22Rv1 (cell line): ENCODE measurements at regions not wholly inside any gene's neighbourhood (a gene's known extent, or its start where the extent isn't known, plus 50 kb on each side); places are given as distances from the start of the nearest gene placed in this dataset.
"Not testable (repeated sequence)": the region's sequence is repeated elsewhere in the genome, so short reads cannot be mapped to it uniquely, and the experiment has no call there.

Experiments used
- H3K27ac ChIP-seq: fragments of 450-650 bp; 2 replicates; pipeline ENCODE4 v1.5.1; 2017
- CTCF ChIP-seq: fragments of 450-650 bp; IDR thresholded peaks from 2 replicates; pipeline ENCODE4 v1.5.1; 2017; ENCODE audit warnings: mild to moderate bottlenecking
- ZFX ChIP-seq: fragments of 450-650 bp; IDR thresholded peaks from 2 replicates; pipeline ENCODE4 v1.6.1; 2017; ENCODE audit warnings: antibody characterized with exemption, borderline replicate concordance

DNA sequence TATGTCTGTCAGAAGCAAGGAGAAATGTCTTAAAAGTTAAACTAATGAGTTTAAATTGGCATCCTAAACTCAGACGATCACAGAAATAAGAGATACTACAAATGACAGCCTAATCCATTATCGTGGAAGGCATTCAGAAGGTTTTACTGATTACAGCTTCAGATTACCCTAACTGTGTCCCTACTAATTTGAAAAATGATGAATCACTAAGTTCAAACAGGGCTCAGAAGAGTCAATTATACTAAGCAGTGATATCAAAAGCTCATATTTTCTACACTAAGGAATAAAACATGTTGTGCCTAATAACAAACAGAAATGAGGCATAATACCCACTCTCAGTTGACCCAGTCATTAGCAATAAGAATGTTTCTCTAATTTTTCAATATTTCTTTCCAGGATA is 152.0 kb upstream of the NRBF2 start:
- TF ChIP-seq CTCF: no peak
- TF ChIP-seq ZFX: no peak
- H3K27ac ChIP-seq: no peak overlapping the region

DNA sequence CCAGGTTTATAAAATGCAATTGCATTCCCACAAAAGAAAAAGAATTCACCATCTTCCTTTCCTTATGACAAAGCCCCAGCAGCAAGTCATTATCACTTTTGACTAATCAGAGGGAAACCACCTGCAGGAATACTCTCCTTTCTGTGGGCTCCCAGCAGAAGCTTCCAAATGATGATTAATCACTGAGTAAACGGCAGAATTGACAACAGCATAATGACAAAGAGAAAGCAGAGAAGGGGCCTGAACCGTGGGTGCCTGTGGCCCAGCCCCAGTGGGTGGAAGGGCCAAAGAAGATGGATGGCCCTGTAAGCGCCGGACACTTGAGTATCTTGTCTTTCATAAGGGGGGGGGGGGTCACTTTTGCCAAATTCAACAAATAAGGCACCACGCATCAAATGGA is 152.4 kb upstream of the NRBF2 start:
- no peak for TF ChIP-seq CTCF
- TF ChIP-seq ZFX: no peak
- H3K27ac ChIP-seq: no peak overlapping the region

- no peak for TF ChIP-seq CTCF
- no peak for TF ChIP-seq ZFX
- H3K27ac ChIP-seq: no peak overlapping the region
These were observed 153.2 kb upstream of the NRBF2 start for GRCh38 chr10:62979921-62980320.

DNA sequence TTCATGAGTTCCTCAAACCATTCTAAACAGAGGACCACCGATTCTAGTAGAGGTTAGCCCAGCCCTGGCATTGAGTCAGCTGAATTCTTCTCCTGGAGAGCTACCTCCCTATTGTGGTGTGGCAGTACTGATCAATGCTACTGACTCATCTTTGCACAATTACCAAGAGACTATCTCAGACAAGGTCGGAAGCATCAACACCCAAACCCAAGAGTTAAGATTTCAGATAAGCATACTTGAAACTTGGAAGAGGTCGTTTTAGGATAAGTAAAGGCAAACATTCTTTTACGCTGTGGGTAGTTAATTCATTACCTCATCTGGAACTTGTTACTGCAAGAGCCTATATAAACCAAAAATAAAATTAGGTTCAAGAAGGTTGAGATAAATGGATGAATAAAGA is 154.6 kb upstream of the NRBF2 start:
- no peak for TF ChIP-seq CTCF
- TF ChIP-seq ZFX: no peak
- no peak overlapping the region for H3K27ac ChIP-seq

GRCh38 chr10:62974795-62975194 is 158.3 kb upstream of the NRBF2 start:
- H3K27ac ChIP-seq: not testable (repeated sequence)

- no peak overlapping the region for H3K27ac ChIP-seq
- no peak for TF ChIP-seq ZFX
- TF ChIP-seq CTCF: no peak
These were observed 155.9 kb upstream of the EGR2 start for GRCh38 chr10:62972103-62972502.

DNA sequence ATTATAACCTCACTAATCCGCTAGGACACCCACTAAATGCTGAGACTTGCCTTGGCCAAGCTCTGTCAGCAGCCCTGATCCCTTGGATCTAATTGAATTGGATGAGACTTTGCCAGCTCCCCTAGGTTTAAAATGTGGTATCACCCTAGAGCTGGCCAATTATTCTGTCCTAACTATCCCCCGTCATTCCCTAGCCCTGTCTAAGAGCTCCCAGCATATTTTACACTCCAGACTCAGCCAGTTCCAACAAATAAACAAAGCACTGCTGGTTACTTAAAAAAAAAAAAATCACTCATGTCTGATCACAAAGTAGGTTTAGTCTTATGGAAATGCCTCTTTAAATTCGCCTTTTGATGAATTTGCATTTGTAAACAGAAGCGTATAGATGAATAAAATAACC is 147.9 kb upstream of the EGR2 start:
- TF ChIP-seq ZFX (no peak), CTCF (no peak)

DNA sequence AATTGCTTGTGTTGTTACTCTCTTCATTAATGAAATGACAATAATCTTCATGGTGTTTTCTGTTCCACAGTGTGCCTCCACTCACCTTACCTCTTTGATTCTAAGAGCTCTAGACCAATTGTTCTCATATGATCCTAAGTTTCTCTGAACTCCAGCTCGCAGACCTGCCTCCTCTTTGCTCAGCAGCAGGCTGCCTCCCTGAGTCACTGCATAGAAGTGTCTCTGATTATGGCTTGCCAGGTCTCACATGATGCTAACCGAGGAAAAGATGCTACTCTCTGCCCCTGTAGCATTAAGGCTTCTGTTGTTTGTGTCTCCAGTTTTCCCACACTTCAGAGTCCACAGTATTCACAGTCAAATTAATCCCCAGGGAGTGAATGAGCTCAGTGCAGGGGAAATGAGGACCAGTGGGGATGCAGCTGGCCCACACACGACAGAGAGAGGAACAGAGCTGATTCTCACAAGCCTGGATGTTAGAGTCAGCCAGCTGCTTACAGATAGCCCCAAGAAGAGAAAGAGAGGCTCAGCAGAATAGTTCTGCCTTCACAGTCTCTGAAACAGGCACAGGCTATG is 145.9 kb upstream of the EGR2 start:
- H3K27ac ChIP-seq: no peak overlapping the region
- TF ChIP-seq CTCF (no peak), ZFX (no peak)

More for the DNA sequence above, 147.9 kb upstream of the EGR2 start:
- no peak overlapping the region for H3K27ac ChIP-seq
